IPS-18c (cell line): ENCODE measurements at regions not wholly inside any gene's neighbourhood (a gene's known extent, or its start where the extent isn't known, plus 50 kb on each side); places are given as distances from the start of the nearest gene placed in this dataset.

Source experiments
- H3K4me3 ChIP-seq: 2 replicates; pipeline ENCODE4 v1.7.0; 2013; ENCODE audit warnings: low read depth, mild to moderate bottlenecking, low read length, moderate library complexity; ENCODE audit not compliant: insufficient read depth
- H3K9me3 ChIP-seq: one replicate; pipeline ENCODE4 v1.6.1; 2013; ENCODE audit warnings: mild to moderate bottlenecking, low read length, moderate library complexity; ENCODE audit not compliant: control insufficient read depth, insufficient read depth

GRCh38 chr2:120974950-120975349 is 239.3 kb downstream of the GLI2 start:
- H3K9me3 ChIP-seq, result no peaks in the 10 kb centered on the region
- H3K4me3 ChIP-seq, result no peak overlapping the region

- H3K4me3 ChIP-seq, result no peak overlapping the region
- no peaks in the 10 kb centered on the region for H3K9me3 ChIP-seq
Measured at GRCh38 chr2:120976501-120977307, 241.0 kb downstream of the GLI2 start.

- no peaks in the 10 kb centered on the region for H3K9me3 ChIP-seq
- H3K4me3 ChIP-seq, result no peak overlapping the region
Measured at GRCh38 chr2:120977582-120978358, 242.1 kb downstream of the GLI2 start.

- H3K9me3 ChIP-seq, result no peaks in the 10 kb centered on the region
- H3K4me3 ChIP-seq, result no peak overlapping the region
Measured at GRCh38 chr2:120978359-120979050, 242.8 kb downstream of the GLI2 start.

GRCh38 chr2:120979398-120979797 is 243.7 kb downstream of the GLI2 start:
- no peak overlapping the region for H3K4me3 ChIP-seq
- no peaks in the 10 kb centered on the region for H3K9me3 ChIP-seq

GRCh38 chr2:120979921-120980320 is 244.3 kb downstream of the GLI2 start:
- Histone ChIP-seq H3K4me3 (no peak overlapping the region), H3K9me3 (no peaks in the 10 kb centered on the region)

GRCh38 chr2:120981443-120981842 is 245.8 kb downstream of the GLI2 start:
- no peaks in the 10 kb centered on the region for H3K9me3 ChIP-seq
- no peak overlapping the region for H3K4me3 ChIP-seq

GRCh38 chr2:120982598-120982997 is 246.9 kb downstream of the GLI2 start:
- no peak overlapping the region for H3K4me3 ChIP-seq
- H3K9me3 ChIP-seq, result no peaks in the 10 kb centered on the region

GRCh38 chr2:120983344-120983743 is 247.7 kb downstream of the GLI2 start:
- Histone ChIP-seq H3K9me3 (no peaks in the 10 kb centered on the region), H3K4me3 (no peak overlapping the region)

- no peaks in the 10 kb centered on the region for H3K9me3 ChIP-seq
- H3K4me3 ChIP-seq, result no peak overlapping the region
Measured at GRCh38 chr2:120984046-120984445, 248.4 kb downstream of the GLI2 start.

- H3K9me3 ChIP-seq, result no peaks in the 10 kb centered on the region
Measured at GRCh38 chr2:120984452-120985173, 248.9 kb downstream of the GLI2 start.

GRCh38 chr2:120985174-120985996 is 249.7 kb downstream of the GLI2 start:
- no peaks in the 10 kb centered on the region for H3K9me3 ChIP-seq
- no peak overlapping the region for H3K4me3 ChIP-seq

More at GRCh38 chr2:120984452-120985173, 248.9 kb downstream of the GLI2 start:
- no peak overlapping the region for H3K4me3 ChIP-seq

- Histone ChIP-seq H3K4me3 (no peak overlapping the region), H3K9me3 (no peaks in the 10 kb centered on the region)
Measured at GRCh38 chr2:120985997-120986651, 250.5 kb downstream of the GLI2 start.

GRCh38 chr2:120986898-120987650 is 251.4 kb downstream of the GLI2 start:
- Histone ChIP-seq H3K4me3 (no peak overlapping the region), H3K9me3 (no peaks in the 10 kb centered on the region)

GRCh38 chr2:120988051-120988699 is 252.5 kb downstream of the GLI2 start:
- Histone ChIP-seq H3K4me3 (no peak overlapping the region), H3K9me3 (no peaks in the 10 kb centered on the region)
